CD14-positive monocyte (primary cell): ENCODE measurements at regions not wholly inside any gene's neighbourhood (a gene's known extent, or its start where the extent isn't known, plus 50 kb on each side); places are given as distances from the start of the nearest gene placed in this dataset.
A peak's percentile ranks its signal among the peaks of the same experiment; 100 is the strongest.

Experiments
- DNase-seq, 3 donors: peaks; one replicate each; pipeline ENCODE4 v3.0.0-alpha.2; 2011 to 2022
- H2AFZ ChIP-seq: 2 replicates; pipeline ENCODE4 v1.6.0; 2012; ENCODE audit warnings: mild to moderate bottlenecking, low read depth, low read length, inconsistent platforms; ENCODE audit not compliant: insufficient read depth, poor library complexity, severe bottlenecking
- H3K27ac ChIP-seq, 2 donors: 1 replicate in 1 of 2; 2 replicates in 1 of 2; pipeline ENCODE4 v1.5.1; 2012 to 2013; ENCODE audit warnings: low read length in 2 of 2, control low read depth in 1 of 2, inconsistent platforms in 1 of 2, low read depth in 1 of 2, mild to moderate bottlenecking in 1 of 2
- H3K27me3 ChIP-seq, 2 donors: one replicate each; pipeline versions ENCODE4 v1.6.0 to v1.6.1; 2011 to 2013; ENCODE audit warnings: low read length in 2 of 2; ENCODE audit not compliant: control insufficient read depth in 2 of 2, insufficient read depth in 2 of 2
- H3K36me3 ChIP-seq, 2 donors: replicated peaks in 1 of 2; 1 replicate in 1 of 2; 2 replicates in 1 of 2; pipeline versions ENCODE4 v1.5.1 to v1.6.1; 2012 to 2013; ENCODE audit warnings: low read length in 2 of 2, control low read depth in 1 of 2, inconsistent platforms in 1 of 2, mild to moderate bottlenecking in 1 of 2; ENCODE audit not compliant: insufficient read depth in 2 of 2, control insufficient read depth in 1 of 2
- H3K4me1 ChIP-seq, 2 donors: 1 replicate in 1 of 2; 2 replicates in 1 of 2; pipeline versions ENCODE4 v1.5.1 to v1.6.1; 2012 to 2013; ENCODE audit warnings: low read length in 2 of 2, control low read depth in 1 of 2, inconsistent platforms in 1 of 2, mild to moderate bottlenecking in 1 of 2, moderate library complexity in 1 of 2; ENCODE audit not compliant: insufficient read depth in 2 of 2, control insufficient read depth in 1 of 2
- H3K4me2 ChIP-seq: replicated peaks from 2 replicates; pipeline ENCODE3; 2012; ENCODE audit warnings: low read length, moderate library complexity, mild to moderate bottlenecking; ENCODE audit not compliant: poor library complexity, severe bottlenecking; ENCODE audit errors: extremely low read depth
- H3K4me3 ChIP-seq, 3 experiments: fragments of 200-600 bp in 1 of 3; sonication (generic) in 1 of 3; replicated peaks in 1 of 3; 1 replicate in 2 of 3; 2 replicates in 1 of 3; pipeline ENCODE4 v1.5.1; 2011 to 2013; ENCODE audit warnings: low read length in 3 of 3, mild to moderate bottlenecking in 3 of 3, control low read depth in 2 of 3, low read depth in 2 of 3, inconsistent platforms in 1 of 3, moderate library complexity in 1 of 3
- H3K79me2 ChIP-seq: 2 replicates; pipeline ENCODE4 v1.6.0; 2012; ENCODE audit warnings: mild to moderate bottlenecking, control low read depth, inconsistent platforms, low read length, moderate library complexity; ENCODE audit not compliant: insufficient read depth
- H3K9ac ChIP-seq: 2 replicates; pipeline ENCODE4 v1.6.0; 2017; ENCODE audit warnings: low read length, mild to moderate bottlenecking; ENCODE audit not compliant: insufficient read depth, poor library complexity, severe bottlenecking
- H3K9me3 ChIP-seq, 2 donors: replicated peaks in 1 of 2; 1 replicate in 1 of 2; 2 replicates in 1 of 2; pipeline versions ENCODE4 v1.5.1 to v1.6.1; 2012 to 2013; ENCODE audit warnings: low read length in 2 of 2, control low read depth in 1 of 2; ENCODE audit not compliant: control insufficient read depth in 1 of 2, insufficient read depth in 1 of 2
- H4K20me1 ChIP-seq: 2 replicates; pipeline ENCODE4 v1.6.0; 2012; ENCODE audit warnings: mild to moderate bottlenecking, low read length, control low read depth, moderate library complexity; ENCODE audit not compliant: insufficient read depth
- H3K27ac Mint-ChIP-seq, 7 donors: one replicate each; pipeline ENCODE4 v1.8.0; 2020; ENCODE audit warnings: mild to moderate bottlenecking in 7 of 7, mixed read lengths in 7 of 7, moderate library complexity in 6 of 7, inconsistent platforms in 2 of 7
- H3K27me3 Mint-ChIP-seq, 3 donors: one replicate each; pipeline ENCODE4 v1.8.0; 2021 to 2022; ENCODE audit warnings: low read depth in 3 of 3, mild to moderate bottlenecking in 3 of 3, mixed read lengths in 3 of 3, moderate library complexity in 3 of 3, inconsistent platforms in 1 of 3
- H3K36me3 Mint-ChIP-seq, 2 donors: one replicate each; pipeline ENCODE4 v1.8.0; 2020; ENCODE audit warnings: mixed read lengths in 2 of 2, inconsistent platforms in 1 of 2, mild to moderate bottlenecking in 1 of 2
- H3K4me1 Mint-ChIP-seq: one replicate; pipeline ENCODE4 v1.8.0; 2020; ENCODE audit warnings: mild to moderate bottlenecking, mixed read lengths
- H3K4me3 Mint-ChIP-seq, 2 donors: one replicate each; pipeline ENCODE4 v1.8.0; 2020; ENCODE audit warnings: mild to moderate bottlenecking in 2 of 2, mixed read lengths in 2 of 2, moderate library complexity in 1 of 2
- H3K9me3 Mint-ChIP-seq, 7 donors: one replicate each; pipeline ENCODE4 v1.8.0; 2020 to 2022; ENCODE audit warnings: mixed read lengths in 7 of 7, mild to moderate bottlenecking in 6 of 7, moderate library complexity in 6 of 7, inconsistent platforms in 2 of 7
- WGBS: methylation state at CpG from one replicate; pipeline ENCODE4 v1.1.5; 2013; ENCODE audit warnings: missing lambda C conversion rate; ENCODE audit not compliant: insufficient coverage; 5-methylcytosine and 5-hydroxymethylcytosine counted together
- intact Hi-C, 2 donors: fragments of 100-400 bp; cut with micrococcal nuclease; formaldehyde crosslinking; loops; one replicate each; pipeline versions ENCODE4 v1.15.0 to v1.15.1; 2023
- TF ChIP-seq, protein P1 (sequence below): fragments of 200-600 bp; IDR thresholded peaks from one replicate; pipeline ENCODE4 v1.8.0; 2022; ENCODE audit warnings: antibody characterized with exemption, mild to moderate bottlenecking

- no peak overlapping the region for H3K4me3 Mint-ChIP-seq
- Histone ChIP-seq H2AFZ (no peak overlapping the region), H3K27me3 (no peaks in the 10 kb centered on the region), H3K4me2 (no peak overlapping the region), H3K4me1 (no peaks in the 10 kb centered on the region), H3K9ac (no peak overlapping the region), H3K27ac (no peak overlapping the region), H4K20me1 (no peaks in the 10 kb centered on the region), H3K36me3 (no peaks in the 10 kb centered on the region), H3K9me3 (no peaks in the 10 kb centered on the region), H3K4me3 (no peak overlapping the region), H3K79me2 (no peaks in the 10 kb centered on the region)
- TF ChIP-seq, protein P1, sequence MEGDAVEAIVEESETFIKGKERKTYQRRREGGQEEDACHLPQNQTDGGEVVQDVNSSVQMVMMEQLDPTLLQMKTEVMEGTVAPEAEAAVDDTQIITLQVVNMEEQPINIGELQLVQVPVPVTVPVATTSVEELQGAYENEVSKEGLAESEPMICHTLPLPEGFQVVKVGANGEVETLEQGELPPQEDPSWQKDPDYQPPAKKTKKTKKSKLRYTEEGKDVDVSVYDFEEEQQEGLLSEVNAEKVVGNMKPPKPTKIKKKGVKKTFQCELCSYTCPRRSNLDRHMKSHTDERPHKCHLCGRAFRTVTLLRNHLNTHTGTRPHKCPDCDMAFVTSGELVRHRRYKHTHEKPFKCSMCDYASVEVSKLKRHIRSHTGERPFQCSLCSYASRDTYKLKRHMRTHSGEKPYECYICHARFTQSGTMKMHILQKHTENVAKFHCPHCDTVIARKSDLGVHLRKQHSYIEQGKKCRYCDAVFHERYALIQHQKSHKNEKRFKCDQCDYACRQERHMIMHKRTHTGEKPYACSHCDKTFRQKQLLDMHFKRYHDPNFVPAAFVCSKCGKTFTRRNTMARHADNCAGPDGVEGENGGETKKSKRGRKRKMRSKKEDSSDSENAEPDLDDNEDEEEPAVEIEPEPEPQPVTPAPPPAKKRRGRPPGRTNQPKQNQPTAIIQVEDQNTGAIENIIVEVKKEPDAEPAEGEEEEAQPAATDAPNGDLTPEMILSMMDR = no peak
- WGBS = 90% methylated on average over 11 of the region's 11 CpGs
- intact Hi-C loops = no loop called here
- H3K27me3 Mint-ChIP-seq = peaks cover 3 to 6% (median 5%) of the 10 kb centered on the region in 3 donors
- DNase-seq = no peak
- peak overlapping the region in 1 of 7 donors; percentile 38 for H3K27ac Mint-ChIP-seq
- H3K4me1 Mint-ChIP-seq = no peaks in the 10 kb centered on the region
- H3K9me3 Mint-ChIP-seq = peaks cover 0 to 4% (median 4%) of the 10 kb centered on the region in 7 donors
- H3K36me3 Mint-ChIP-seq = no peaks in the 10 kb centered on the region
These were observed 1349.5 kb downstream of the BRD1 start for GRCh38 chr22:48478124-48478523.

DNA sequence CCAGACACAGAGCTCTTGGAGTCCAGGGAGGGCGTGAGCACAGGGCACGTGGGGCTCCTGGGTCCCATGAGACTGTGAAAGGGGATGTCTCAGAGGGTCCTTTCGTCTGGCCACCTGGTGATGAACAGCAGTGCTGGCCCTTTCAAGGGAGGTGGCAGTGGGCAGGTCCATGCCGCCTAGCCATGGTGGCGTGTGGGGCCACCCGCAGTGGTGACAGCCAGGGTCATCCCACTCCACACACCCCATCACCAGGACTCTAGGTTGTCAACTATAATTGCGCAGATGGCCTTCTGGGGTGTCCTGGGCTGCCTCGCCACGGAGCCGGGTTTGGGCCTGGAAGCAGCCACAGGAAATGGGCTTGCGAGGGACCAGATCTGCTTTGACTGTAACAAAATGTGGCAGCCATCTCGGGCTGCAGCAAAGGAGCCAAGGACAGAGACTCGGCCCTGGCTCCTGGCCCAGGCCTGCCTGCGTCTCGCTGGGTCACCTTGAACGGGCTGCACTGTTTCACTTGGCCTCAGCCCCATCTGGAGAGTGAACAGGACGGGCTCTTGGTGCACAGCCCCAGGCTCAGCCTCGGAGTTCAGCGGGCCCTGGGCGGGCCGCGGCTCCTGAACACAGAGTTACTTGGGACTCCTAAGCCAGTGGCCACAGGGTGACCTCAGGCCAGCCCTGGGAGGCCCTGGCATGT is 1350.5 kb downstream of the BRD1 start:
- H3K4me2 ChIP-seq = no peak overlapping the region
- no peak overlapping the region for H3K4me3 ChIP-seq
- no peak overlapping the region for H3K9ac ChIP-seq
- no peak overlapping the region for H3K27ac Mint-ChIP-seq
- H3K9me3 Mint-ChIP-seq = peaks cover 0 to 10% (median 5%) of the 10 kb centered on the region in 7 donors
- intact Hi-C loops = no loop called here
- no peaks in the 10 kb centered on the region for H3K9me3 ChIP-seq
- TF ChIP-seq, protein P1 = no peak
- no peaks in the 10 kb centered on the region for H3K4me1 ChIP-seq
- DNase-seq = no peak
- 94% methylated on average over 22 of the region's 22 CpGs for WGBS
- H3K27me3 Mint-ChIP-seq = peaks cover 4 to 9% (median 5%) of the 10 kb centered on the region in 3 donors
- H2AFZ ChIP-seq = no peak overlapping the region
- no peaks in the 10 kb centered on the region for H3K27me3 ChIP-seq
- H3K27ac ChIP-seq = no peak overlapping the region
- no peaks in the 10 kb centered on the region for H4K20me1 ChIP-seq
- no peaks in the 10 kb centered on the region for H3K79me2 ChIP-seq
- no peaks in the 10 kb centered on the region for H3K4me1 Mint-ChIP-seq
- H3K4me3 Mint-ChIP-seq = no peak overlapping the region
- no peaks in the 10 kb centered on the region for H3K36me3 Mint-ChIP-seq
- no peaks in the 10 kb centered on the region for H3K36me3 ChIP-seq
